T-helper 2 cell treated with Interferon-gamma antibody and Interleukin-4, amounts not matched to agents 5 μg/mL and 100 μg/mL, for 36 hours (primary cell): ENCODE measurements at regions not wholly inside any gene's neighbourhood (a gene's known extent, or its start where the extent isn't known, plus 50 kb on each side); places are given as distances from the start of the nearest gene placed in this dataset.

Source experiments
- DNase-seq: peaks from one replicate; pipeline ENCODE4 v3.0.0; 2021; ENCODE audit warnings: low spot score
- H3K27ac Mint-ChIP-seq: one replicate; pipeline ENCODE4 v1.8.0; 2021; ENCODE audit warnings: mild to moderate bottlenecking, mixed read lengths
- H3K27me3 Mint-ChIP-seq: one replicate; pipeline ENCODE4 v1.8.0; 2021; ENCODE audit warnings: low read depth, mixed read lengths
- H3K36me3 Mint-ChIP-seq: one replicate; pipeline ENCODE4 v1.8.0; 2021; ENCODE audit warnings: low read depth, mixed read lengths
- H3K4me1 Mint-ChIP-seq: one replicate; pipeline ENCODE4 v1.8.0; 2021; ENCODE audit warnings: low read depth, mixed read lengths
- H3K4me3 Mint-ChIP-seq: one replicate; pipeline ENCODE4 v1.8.0; 2022; ENCODE audit warnings: mild to moderate bottlenecking, moderate library complexity, mixed read lengths
- H3K9me3 Mint-ChIP-seq: one replicate; pipeline ENCODE4 v1.8.0; 2021; ENCODE audit warnings: mixed read lengths

GRCh38 chr3:107307205-107307604, 70.0 kb upstream of the CCDC54 start:
- Mint-ChIP-seq H3K27me3 (peaks cover 13% of the 10 kb centered on the region), H3K36me3 (no peaks in the 10 kb centered on the region), H3K9me3 (no peaks in the 10 kb centered on the region), H3K4me1 (no peaks in the 10 kb centered on the region), H3K4me3 (no peak overlapping the region), H3K27ac (no peak overlapping the region)
- no peak for DNase-seq

- no peaks in the 10 kb centered on the region for H3K4me1 Mint-ChIP-seq
- H3K9me3 Mint-ChIP-seq = no peaks in the 10 kb centered on the region
- DNase-seq = no peak
- H3K4me3 Mint-ChIP-seq = no peak overlapping the region
- peaks cover 9% of the 10 kb centered on the region for H3K27me3 Mint-ChIP-seq
- no peaks in the 10 kb centered on the region for H3K36me3 Mint-ChIP-seq
- H3K27ac Mint-ChIP-seq = no peak overlapping the region
Observed at GRCh38 chr3:107308716-107309115, 68.5 kb upstream of the CCDC54 start.

- Mint-ChIP-seq H3K9me3 (no peaks in the 10 kb centered on the region), H3K27ac (no peak overlapping the region), H3K36me3 (no peaks in the 10 kb centered on the region), H3K4me1 (no peaks in the 10 kb centered on the region), H3K27me3 (peaks cover 12% of the 10 kb centered on the region), H3K4me3 (no peak overlapping the region)
- no peak for DNase-seq
Observed at GRCh38 chr3:107309312-107309711, 67.9 kb upstream of the CCDC54 start.

DNA sequence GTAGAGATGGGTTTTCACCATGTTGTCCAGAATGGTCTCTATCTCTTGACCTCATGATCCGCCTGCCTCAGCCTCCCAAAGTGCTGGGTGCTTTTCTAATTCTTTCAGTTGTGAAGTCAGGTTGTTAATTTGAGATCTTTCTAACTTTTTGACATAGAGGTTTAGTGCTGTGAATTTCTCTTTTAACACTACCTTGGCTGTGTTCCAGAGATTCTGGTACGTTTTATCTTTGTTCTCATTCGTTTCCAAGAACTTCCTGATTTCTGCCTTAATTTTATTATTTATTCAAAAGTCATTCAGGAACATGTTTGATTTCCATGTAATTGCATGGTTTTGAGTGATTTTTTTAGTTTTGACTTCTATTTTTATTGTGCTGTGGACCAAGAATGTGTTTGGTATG, 63.5 kb upstream of the CCDC54 start:
- H3K27me3 Mint-ChIP-seq = peaks cover 15% of the 10 kb centered on the region
- no peak overlapping the region for H3K4me3 Mint-ChIP-seq
- no peaks in the 10 kb centered on the region for H3K36me3 Mint-ChIP-seq
- H3K9me3 Mint-ChIP-seq = no peaks in the 10 kb centered on the region
- no peak overlapping the region for H3K27ac Mint-ChIP-seq
- H3K4me1 Mint-ChIP-seq = peaks cover 6% of the 10 kb centered on the region
- no peak for DNase-seq

DNA sequence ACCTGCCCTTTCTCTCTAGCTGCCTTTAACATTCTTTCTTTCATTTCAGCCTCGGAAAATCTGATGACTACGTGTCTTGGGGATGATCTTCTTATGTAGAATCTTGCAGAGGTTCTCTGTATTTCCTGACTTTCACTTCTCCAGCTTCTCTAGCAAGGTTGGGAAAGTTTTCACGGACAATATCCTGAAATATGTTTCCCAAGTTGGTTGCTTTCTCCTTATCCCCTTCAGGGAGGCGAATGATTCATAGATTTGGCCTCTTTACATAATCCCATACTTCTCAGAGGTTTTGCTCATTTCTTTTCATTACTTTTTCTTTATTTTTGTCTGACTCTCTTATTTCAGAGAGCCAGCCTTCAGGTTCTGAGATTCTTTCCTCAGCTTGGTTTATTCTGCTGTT, 62.1 kb upstream of the CCDC54 start:
- Mint-ChIP-seq H3K9me3 (no peaks in the 10 kb centered on the region), H3K4me3 (no peak overlapping the region), H3K36me3 (no peaks in the 10 kb centered on the region), H3K27me3 (peaks cover 15% of the 10 kb centered on the region), H3K4me1 (peaks cover 6% of the 10 kb centered on the region), H3K27ac (no peak overlapping the region)
- DNase-seq = no peak

DNA sequence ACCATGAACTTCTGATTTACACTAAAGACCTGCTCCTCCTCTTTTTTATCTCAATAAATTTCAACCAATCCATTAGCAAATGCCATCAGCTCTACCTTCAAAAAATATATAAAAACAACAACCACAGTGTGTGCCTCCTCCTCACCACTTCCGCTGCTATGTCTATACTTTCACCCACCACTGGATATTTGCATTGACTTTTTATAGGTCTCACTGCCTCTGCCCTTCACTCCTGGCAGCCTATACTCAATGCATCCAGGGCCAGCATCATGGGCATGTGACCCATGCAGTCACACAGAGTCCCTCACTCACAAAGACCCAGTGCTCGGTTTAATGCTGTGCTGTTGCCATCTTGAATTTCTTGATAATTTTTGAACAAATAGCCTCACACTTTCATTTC, 53.5 kb upstream of the CCDC54 start:
- H3K4me1 Mint-ChIP-seq = no peaks in the 10 kb centered on the region
- H3K9me3 Mint-ChIP-seq = no peaks in the 10 kb centered on the region
- no peak overlapping the region for H3K27ac Mint-ChIP-seq
- H3K4me3 Mint-ChIP-seq = no peak overlapping the region
- no peak for DNase-seq
- no peaks in the 10 kb centered on the region for H3K27me3 Mint-ChIP-seq
- no peaks in the 10 kb centered on the region for H3K36me3 Mint-ChIP-seq

- H3K4me3 Mint-ChIP-seq = no peak overlapping the region
- H3K9me3 Mint-ChIP-seq = no peaks in the 10 kb centered on the region
- H3K27me3 Mint-ChIP-seq = no peaks in the 10 kb centered on the region
- no peaks in the 10 kb centered on the region for H3K36me3 Mint-ChIP-seq
- DNase-seq = no peak
- no peak overlapping the region for H3K27ac Mint-ChIP-seq
- no peaks in the 10 kb centered on the region for H3K4me1 Mint-ChIP-seq
Observed at GRCh38 chr3:107325446-107325845, 51.8 kb upstream of the CCDC54 start.
